Stimulated activated CD8-positive, alpha-beta memory T cell treated with anti-CD3 and anti-CD28 coated beads, Interleukin-12 subunit alpha, Interleukin-12 subunit beta, amount 100 ng/mL, for 1 hour (primary cell): ENCODE measurements at regions not wholly inside any gene's neighbourhood (a gene's known extent, or its start where the extent isn't known, plus 50 kb on each side); places are given as distances from the start of the nearest gene placed in this dataset.
A peak's percentile ranks its signal among the peaks of the same experiment; 100 is the strongest.
"Not testable (repeated sequence)": the region's sequence is repeated elsewhere in the genome, so short reads cannot be mapped to it uniquely, and the experiment has no call there.

Source experiments
- DNase-seq: peaks from one replicate; pipeline ENCODE4 v3.0.0-alpha.2; 2020; ENCODE audit warnings: low read depth

DNA sequence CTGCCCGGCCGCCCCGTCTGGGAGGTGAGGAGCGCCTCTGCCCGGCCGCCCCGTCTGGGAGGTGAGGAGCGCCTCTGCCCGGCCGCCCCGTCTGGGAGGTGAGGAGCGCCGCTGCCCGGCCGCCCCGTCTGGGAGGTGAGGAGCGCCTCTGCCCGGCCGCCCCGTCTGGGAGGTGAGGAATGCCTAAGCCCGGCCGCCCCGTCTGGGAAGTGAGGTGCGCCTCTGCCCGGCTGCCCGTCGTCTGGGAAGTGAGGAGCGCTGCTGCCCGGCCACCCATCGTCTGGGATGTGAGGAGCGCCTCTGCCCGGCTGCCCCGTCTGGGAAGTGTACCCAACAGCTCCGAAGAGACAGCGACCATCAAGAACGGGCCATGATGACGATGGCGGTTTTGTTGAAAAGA, 136.6 kb upstream of the PROKR2 start:
- not testable (repeated sequence) for DNase-seq

DNA sequence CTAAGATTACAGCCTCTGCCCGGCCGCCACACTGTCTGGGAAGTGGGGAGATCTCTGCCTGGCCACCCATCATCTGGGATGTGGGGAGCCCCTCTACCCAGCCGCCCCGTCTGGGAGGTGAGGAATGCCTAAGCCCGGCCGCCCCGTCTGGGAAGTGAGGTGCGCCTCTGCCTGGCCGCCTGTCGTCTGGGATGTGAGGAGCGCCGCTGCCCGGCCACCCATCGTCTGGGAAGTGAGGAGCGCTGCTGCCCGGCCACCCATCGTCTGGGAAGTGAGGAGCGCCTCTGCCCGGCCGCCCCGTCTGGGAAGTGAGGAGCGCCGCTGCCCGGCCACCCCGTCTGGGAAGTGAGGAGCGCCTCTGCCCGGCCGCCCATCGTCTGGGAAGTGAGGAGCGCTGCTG, 135.9 kb upstream of the PROKR2 start:
- not testable (repeated sequence) for DNase-seq

DNA sequence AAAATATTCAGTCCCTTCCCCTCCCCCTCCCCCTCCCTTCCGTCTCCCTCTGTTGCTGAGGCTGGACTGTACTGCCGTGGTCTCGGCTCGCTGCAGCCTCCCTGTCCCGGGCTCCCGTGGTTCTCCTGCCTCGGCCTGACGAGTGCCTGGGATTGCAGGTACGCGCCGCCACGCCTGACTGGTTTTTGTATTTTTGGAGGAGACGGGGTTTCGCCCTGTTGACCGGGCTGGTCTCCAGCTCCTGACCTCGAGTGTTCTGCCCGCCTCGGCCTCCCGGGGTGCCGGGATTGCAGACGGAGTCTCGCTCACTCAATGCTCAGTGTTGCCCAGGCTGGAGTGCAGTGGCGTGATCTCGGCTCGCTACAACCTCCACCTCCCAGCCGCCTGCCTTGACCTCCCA, 135.5 kb upstream of the PROKR2 start:
- not testable (repeated sequence) for DNase-seq

DNA sequence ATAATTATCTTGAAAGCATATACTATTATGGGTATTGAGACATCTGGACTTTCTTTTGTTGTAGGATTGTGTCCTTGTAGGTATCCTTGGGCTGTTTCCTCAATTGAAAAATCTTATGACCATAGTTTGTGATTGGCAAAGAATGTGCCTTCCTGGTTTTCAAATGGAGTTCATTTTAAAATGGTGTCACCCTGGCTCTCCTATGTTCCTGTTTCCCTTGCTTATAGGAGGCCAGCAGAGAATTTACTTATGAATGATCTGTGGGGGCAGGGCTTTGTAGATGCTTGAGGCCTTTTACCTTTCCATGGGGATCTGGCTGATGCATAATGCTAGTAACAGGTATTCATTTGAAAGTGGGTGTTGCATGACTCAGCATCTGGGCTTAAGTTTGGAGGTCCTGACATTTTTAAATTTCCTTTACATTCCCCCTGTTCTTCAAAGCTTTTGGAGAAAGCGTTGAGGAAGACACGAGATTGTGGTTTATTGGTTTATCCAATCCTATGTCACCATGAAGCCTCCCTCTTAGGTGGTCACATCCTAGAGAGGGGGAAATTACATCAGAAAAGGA, 135.0 kb upstream of the PROKR2 start:
- no peak for DNase-seq

DNA sequence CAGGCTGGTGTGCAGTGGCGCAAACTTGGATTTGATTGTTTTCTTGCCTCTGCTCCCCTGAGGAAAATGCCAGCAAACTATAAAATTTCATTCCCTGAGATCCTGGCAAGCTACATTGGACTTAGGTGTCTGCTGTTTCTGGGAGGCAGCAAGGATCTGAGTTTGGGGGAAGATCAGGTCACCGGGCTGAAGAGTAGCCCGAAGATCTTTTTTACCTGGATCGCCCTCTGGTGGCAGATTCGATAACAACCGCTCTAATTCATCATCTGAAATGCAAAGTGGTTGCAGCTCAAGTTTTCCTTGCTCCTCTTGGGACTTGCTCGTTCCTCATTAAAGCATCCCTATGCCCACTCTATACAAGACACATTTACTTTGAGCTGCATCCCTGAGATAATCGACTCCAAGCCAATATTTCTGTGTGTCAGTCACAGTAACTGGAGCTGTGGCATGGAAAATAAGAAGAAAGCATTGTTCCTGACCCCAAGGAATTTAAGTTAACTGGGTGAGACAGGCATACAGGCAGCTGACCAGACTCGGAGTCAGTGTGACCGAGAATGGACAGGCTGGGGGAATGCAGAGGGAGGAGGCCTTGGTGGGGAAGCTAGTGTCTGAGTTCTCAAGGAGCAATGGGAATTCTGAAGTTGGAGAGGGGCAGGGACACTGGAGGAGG, 131.8 kb upstream of the PROKR2 start:
- DNase-seq, result peak; percentile 35

DNA sequence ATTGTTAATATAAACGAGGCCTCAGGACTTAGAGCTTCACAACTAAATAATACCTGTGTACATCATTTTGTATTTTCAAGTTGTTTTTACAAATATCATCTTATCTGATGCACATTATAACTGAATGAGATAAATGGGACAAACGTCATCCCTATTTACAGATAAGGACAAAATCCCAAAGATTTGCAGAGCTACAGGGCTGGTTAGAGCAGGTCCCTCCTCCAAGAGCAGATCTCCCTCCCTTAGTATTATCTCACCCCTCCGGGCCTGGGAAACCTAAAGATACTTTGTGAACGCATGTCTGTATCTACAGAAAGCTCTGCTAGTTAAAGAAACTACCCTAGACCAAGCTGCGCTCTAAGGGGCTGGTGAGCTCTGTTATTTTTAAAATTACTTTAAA, 130.4 kb upstream of the PROKR2 start:
- DNase-seq, result no peak

DNA sequence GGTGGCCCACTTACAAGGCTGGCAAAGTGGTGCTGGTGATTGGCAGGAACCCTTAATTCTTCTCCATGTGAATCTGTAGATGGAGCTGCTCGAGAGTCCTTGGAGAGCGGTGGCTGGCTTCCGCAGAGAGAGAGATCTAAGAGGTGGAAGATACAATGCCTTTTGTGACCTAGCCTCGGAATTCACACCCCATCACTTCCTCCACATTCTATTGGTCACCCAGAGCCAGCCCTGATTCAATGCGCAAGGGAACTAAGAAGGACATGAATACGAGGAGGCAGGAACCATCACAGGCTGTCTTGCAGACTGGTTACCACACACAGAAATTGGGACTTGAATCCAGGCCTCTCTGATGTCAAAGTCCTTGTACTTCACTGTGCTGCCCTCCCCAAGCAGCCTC, 128.9 kb upstream of the PROKR2 start:
- DNase-seq, result no peak

DNA sequence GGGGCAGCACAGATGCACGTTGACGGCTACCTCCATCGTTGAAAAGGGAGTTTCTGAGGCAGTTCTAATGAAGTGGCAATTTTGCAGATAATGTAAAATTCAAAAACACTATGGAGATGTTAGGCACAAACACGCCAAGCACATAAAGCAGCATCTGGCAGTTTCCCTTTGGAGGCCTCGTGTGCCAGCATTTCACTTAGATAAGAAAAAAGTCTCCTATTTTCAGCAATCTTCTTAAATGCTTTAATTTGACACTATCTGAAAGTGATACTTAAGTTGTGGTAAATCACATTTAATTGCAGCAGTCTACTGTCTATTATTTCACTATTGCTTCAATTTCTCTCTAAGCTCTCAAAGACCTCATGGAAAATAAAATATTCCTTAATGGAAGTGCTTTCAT, 125.3 kb upstream of the PROKR2 start:
- no peak for DNase-seq

DNA sequence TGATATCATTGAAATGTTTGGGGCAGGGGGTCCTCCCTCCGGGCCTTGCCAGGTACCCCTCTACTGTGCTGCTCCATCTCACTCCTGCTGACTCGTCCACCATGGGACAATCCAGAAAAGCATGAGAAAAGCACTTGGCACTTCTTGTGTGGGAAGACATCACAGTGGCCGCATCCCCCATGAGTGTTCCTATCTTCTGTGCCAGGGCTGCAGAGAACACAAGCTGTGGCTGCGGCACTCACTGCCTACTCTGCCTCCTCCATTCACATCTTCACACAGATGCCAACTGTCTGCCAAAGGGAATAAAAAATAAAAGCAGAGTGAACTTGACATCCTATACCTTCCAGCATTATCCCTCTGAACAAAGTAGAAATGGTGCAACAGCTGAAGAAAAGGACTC, 117.4 kb upstream of the PROKR2 start:
- DNase-seq, result no peak

DNA sequence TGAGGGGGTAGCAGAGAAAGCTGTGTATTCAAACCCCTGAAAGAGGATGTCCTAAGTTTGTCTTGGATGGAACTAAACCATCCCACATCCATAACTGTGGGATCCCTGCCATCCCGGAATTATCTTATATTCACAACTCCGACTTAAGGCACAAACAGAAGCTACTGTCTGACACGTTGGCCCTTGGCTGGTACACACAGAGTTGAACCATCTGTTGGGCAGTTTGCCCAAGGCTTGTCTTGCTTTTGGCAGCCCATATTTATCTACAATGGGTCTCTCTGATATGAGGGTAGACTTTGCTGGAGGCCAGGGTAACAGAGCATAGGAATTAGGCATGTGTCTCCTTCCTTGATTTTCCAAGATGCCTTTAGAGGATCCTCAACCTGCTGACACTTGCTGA, 116.6 kb upstream of the PROKR2 start:
- DNase-seq, result no peak

DNA sequence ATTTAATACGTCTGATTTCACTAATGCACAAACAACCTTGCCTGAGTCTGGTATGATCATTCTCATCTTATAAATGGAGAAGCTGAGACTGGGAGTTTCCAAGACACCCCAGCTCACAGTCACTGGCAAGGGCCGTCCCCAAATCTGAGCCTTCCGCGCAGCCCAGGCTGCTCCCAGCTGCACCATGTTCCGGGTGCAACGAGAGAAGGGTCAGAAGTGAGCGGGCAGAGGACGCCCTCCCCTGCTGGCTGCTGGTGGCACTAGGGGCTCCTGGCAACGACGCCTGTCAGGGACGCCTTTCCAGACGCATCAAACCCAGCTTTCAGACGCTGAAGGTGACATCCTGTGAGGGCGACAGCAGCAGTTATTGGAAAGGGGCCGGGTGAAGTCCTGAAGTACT, 115.3 kb upstream of the PROKR2 start:
- DNase-seq, result no peak

DNA sequence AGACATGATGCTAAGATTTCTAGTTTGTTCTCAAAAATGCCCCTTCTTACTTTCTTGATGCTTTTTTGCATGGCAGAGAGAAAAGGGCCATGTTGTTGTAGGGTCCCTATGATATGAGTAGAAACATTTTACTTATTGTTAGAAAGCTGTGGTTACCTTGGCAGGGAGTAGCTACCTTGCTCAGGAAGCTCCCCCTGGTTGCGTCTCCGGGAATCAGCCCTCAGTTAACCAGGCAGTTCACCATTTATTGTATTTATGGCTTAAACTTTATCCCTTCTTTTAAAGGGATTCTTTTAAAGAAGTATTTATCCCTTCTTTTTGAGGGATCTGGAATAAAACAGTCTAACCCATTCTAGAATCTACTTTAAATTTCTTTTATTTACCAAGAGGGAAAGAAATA, 113.9 kb upstream of the PROKR2 start:
- DNase-seq, result no peak

DNA sequence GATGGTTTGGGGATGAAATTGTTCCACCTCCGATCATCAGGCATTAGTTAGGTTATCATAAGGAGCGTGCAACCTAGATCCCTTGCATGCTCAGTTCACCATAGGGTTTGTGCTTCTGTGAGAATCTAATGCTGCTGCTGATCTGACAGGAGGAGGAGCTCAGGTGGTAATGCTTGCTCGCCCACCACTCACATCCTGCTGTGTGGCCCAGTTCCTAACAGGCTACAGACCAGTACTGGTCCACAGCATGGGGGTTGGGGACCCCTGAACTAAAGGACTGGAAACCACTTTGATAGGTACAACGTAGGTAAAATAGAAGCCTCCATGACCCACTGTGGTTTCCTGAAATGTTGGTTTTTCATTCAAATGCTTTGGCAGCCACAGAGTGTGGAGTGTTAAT, 109.3 kb upstream of the PROKR2 start:
- DNase-seq, result no peak

DNA sequence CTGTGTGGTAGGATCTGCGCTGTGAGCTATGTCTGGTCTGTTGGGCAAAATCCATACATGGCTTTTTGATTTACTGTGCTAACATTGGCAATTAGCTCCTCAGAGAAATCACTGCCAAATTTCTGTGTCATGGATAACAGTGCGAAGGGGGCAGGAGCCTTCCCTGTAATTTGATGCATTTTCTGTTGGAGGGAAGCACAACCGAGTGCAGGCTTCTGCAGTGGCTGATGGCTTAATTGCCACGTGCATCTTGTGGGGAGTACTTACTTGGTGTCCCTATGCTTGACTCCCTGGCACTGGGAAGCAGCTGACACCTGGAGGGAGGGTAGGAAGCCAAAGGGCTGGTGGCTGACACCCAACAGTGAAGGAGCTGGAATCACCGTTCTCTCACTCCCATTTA, 99.3 kb upstream of the PROKR2 start:
- DNase-seq, result no peak

DNA sequence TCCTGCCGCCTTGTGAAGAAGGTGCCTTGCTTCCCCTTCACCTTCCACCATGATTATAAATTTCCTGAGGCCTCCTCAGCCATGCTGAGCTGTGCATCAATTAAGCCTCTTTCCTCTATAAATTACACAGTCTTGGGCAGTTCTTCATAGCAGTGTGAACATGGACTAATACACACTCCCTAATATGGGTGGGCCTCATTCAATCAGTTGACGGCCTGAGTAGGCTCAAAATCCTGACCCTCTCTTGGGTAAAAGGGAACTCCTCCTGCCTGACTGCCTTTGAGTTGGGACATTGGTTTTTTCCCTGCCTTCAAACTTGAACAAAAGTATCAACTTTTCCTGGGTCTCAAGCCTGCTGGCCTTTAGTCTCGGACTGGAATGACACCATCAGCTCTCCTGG, 96.6 kb upstream of the PROKR2 start:
- DNase-seq, result no peak

DNA sequence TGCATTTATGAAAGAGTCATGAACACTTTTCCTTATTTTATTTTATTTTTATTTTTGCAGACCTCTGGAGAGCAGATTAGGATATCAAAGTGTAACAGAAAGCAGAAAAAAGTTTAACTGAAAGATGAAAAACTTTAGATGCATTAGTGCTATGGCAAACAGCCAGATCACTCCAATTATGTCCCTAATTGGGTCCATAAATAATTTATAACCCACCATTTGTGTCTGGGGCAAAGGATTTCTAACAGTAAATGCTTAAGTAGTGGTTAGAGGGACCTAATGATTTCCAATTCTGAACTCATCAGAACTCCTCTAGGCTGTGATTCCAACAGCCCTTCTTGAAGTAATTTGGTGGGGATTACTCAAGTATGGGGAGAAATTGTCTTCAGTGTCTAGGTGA, 93.7 kb upstream of the PROKR2 start:
- no peak for DNase-seq

DNA sequence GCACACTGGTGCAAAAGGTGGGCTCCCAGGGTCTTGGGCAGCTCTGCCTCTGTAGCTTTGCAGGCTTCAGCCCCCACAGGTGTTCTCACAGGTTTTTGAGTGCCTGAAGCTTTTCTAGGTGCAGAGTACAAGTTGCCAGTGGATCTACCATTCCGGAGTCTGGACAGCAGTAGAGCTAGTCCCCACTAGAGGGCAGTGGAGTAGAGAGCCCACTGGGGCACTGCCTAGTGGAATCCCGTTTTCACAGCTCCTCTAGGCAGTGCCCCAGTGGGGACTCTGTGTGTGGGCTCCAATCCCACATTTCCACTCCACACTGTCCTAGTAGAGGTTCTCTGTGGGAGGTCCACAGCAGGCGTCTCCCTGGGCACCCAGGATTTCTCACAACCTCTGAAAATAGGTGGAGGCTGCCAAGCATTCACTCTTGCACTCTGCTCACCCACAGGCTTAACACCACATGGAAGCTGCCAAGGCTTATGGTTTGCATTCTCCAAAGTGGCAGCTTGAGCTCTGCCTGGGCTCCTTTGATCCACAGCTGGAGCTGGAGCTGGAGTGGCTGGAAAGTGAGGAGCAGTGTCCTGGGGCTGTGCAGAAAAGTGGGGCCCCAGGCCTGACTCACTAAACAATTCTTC, 86.3 kb upstream of the PROKR2 start:
- DNase-seq, result no peak

DNA sequence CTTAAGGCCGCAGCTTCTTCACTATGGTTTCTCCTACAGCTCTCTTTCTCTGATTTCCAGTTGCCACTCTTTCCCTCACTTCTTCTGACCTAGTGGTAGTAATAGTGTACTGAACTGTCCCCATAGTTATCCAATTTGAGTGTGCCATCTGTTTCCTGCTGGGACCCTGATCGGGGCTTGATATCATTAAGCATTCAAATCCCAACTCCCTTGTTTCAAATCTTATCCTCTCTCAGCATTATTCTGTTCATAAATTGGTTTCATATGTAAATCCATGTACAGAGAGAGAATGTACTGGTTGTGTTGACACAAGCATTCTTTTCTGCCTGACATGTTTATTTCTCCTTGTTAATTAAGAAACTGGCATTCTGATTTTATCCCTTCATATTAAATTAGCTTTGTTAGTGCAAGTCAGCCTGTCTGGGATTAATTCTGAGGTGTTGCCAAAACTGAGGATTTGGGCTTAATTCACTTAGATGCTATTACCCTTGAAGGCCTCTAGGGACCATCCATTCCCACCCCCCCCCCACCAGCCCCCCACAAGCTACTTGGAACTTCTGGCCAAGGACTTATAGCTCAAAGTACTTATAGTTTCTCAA, 84.6 kb upstream of the PROKR2 start:
- no peak for DNase-seq

DNA sequence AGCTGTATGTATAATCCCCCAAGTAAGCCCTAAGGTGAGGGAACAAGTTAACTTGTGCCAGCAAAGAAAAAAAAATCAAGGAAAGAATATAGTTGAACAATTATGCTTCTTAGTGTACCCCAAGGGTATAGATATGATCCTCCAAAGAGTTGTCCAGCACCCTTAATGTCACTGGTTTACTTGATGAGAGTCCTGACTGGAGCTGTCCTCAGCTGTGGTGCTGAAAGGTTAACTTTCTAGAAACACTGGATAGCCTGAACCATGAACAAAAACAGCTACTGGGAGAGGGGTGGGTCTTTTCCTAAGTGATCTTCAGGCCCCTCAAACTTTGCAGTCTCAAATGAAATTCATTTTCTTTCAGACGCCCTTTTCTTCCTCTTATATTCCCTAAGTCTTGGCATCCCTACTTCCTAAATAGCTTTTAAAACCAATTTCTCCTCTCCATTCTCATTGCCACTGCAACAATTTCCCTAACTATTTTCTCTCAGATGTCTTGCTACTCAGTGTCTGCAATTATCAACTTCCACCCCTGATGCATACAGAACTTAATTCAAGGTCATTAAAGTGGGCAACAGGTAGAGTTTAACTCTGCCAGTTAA, 83.5 kb upstream of the PROKR2 start:
- no peak for DNase-seq

DNA sequence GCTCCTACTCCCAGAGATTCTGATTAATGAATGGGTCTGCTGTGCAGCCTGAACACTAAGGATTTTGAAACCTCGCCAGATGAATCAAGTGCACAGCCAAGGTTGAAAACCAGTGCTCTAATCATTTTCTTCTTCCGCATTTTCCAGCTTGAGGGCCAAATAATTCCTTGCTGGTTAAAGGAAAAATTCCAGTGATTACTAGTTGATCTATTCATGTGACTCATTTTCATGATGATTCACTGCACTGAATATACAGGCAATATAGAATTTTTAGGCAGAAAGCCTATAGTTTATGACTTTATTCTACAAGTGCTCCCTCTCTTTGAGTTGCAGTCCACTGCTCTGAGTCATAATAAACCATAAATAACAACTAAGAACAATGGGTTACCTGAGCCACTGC, 80.6 kb upstream of the PROKR2 start:
- no peak for DNase-seq

DNA sequence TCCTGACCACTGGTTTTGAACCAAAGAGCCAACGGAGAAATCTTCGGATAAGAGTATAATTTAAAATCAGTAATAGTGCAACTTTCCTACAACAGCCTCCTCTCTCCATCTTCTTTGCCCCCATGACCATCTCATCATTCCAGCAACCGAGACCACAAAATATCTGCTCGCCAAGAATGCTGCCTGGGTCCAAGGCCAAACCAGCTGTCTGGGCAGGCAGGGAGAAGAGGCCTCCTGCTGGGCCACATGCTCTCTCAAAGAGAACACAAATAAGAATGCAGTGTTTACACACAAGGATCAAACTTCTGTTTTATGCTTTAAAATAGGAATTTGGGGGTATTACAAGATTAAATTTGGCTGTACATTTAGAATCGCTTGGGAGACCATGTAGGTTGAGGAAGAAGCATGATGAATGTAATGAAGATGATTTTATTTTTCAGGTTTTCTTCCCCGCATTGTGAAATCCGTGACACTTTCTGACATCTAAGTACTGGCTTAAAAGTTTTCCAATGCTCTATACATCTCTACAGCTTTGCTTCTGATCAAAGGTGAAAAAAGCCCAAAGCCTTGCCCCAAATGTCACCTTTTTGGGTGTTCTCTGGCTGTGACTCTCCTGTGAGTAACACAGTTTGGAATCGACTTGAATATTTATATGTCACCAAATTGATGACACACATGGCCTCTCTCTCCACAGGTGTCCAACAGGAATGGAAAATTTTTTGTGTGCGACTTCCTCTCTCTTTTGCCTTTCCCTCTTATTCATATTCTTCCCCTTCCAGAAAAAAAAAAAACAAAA, 79.4 kb upstream of the PROKR2 start:
- no peak for DNase-seq

DNA sequence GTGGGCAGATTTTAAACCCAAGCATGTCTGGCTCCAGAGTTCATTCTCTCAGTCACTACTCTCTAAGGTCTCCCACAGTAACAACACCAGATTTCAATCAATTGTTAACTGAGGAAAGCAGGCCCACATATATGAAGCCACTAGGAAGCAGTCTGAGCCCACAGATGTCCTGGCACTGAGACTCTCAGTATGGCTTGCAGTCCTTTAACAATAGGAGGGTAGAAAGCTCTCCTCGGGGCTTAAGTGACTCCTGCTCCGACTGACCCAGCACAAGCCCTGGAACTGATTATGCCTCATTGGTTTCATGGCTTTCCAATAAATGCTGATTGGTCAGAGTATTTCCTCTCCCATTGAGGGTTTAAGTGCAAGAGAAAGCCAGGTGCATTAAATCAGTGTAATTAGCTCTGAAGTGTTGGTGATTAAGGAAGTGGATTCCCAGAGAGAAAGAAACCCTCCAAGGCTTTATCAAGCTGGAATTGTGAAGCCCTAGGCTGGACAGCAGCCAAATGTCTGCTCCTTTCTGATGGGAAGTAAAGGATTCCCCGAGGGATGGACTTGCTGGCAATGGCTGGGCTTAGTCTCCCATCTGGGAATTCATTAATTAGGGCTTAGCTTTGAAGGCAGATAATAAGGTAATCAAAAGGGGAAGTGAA, 76.6 kb upstream of the PROKR2 start:
- DNase-seq, result no peak
